Stimulated activated CD8-positive, alpha-beta memory T cell treated with anti-CD3 and anti-CD28 coated beads, Interleukin-7, amount 100 ng/mL, for 48 hours (primary cell): ENCODE measurements at regions not wholly inside any gene's neighbourhood (a gene's known extent, or its start where the extent isn't known, plus 50 kb on each side); places are given as distances from the start of the nearest gene placed in this dataset.

Source experiments
- DNase-seq, 2 donors: peaks; one replicate each; pipeline ENCODE4 v3.0.0-alpha.2; 2020; ENCODE audit warnings: low read depth in 1 of 2; ENCODE audit errors: extremely low read depth in 1 of 2

- no peak for DNase-seq
Measured at GRCh38 chr2:123002660-123003248, 1022.3 kb upstream of the CNTNAP5 start.

GRCh38 chr2:123015186-123015585 is 1009.9 kb upstream of the CNTNAP5 start:
- DNase-seq, result no peak

- no peak for DNase-seq
Measured at GRCh38 chr2:123035541-123035940, 989.5 kb upstream of the CNTNAP5 start.

- no peak for DNase-seq
Measured at GRCh38 chr2:123036300-123036699, 988.8 kb upstream of the CNTNAP5 start.

GRCh38 chr2:123040506-123040905 is 984.6 kb upstream of the CNTNAP5 start:
- DNase-seq, result no peak

- no peak for DNase-seq
Measured at GRCh38 chr2:123043458-123043857, 981.6 kb upstream of the CNTNAP5 start.

- DNase-seq, result no peak
Measured at GRCh38 chr2:123045713-123046112, 979.4 kb upstream of the CNTNAP5 start.

- DNase-seq, result no peak
Measured at GRCh38 chr2:123047186-123047585, 977.9 kb upstream of the CNTNAP5 start.

- DNase-seq, result no peak
Measured at GRCh38 chr2:123051136-123051535, 974.0 kb upstream of the CNTNAP5 start.

- DNase-seq, result no peak
Measured at GRCh38 chr2:123061534-123061933, 963.6 kb upstream of the CNTNAP5 start.

GRCh38 chr2:123073371-123073770 is 951.7 kb upstream of the CNTNAP5 start:
- DNase-seq, result no peak

GRCh38 chr2:123073956-123074355 is 951.1 kb upstream of the CNTNAP5 start:
- DNase-seq, result no peak

GRCh38 chr2:123077101-123077500 is 948.0 kb upstream of the CNTNAP5 start:
- no peak for DNase-seq

- DNase-seq, result no peak
Measured at GRCh38 chr2:123080331-123080730, 944.8 kb upstream of the CNTNAP5 start.

GRCh38 chr2:123085484-123085883 is 939.6 kb upstream of the CNTNAP5 start:
- DNase-seq, result no peak

GRCh38 chr2:123086613-123087385 is 938.3 kb upstream of the CNTNAP5 start:
- no peak for DNase-seq

- DNase-seq, result no peak
Measured at GRCh38 chr2:123091471-123091870, 933.6 kb upstream of the CNTNAP5 start.

- no peak for DNase-seq
Measured at GRCh38 chr2:123093199-123093598, 931.9 kb upstream of the CNTNAP5 start.

- DNase-seq, result no peak
Measured at GRCh38 chr2:123095219-123095835, 929.8 kb upstream of the CNTNAP5 start.

GRCh38 chr2:123098619-123099018 is 926.5 kb upstream of the CNTNAP5 start:
- DNase-seq, result no peak

GRCh38 chr2:123101434-123101833 is 923.7 kb upstream of the CNTNAP5 start:
- DNase-seq, result no peak

GRCh38 chr2:123103902-123104301 is 921.2 kb upstream of the CNTNAP5 start:
- no peak for DNase-seq
